Stimulated activated CD4-positive, alpha-beta T cell treated with anti-CD3 and anti-CD28 coated beads, TNF-alpha, amount 100 ng/mL, for 48 hours (primary cell): ENCODE measurements at regions not wholly inside any gene's neighbourhood (a gene's known extent, or its start where the extent isn't known, plus 50 kb on each side); places are given as distances from the start of the nearest gene placed in this dataset.
A peak's percentile ranks its signal among the peaks of the same experiment; 100 is the strongest.
"Not testable (repeated sequence)": the region's sequence is repeated elsewhere in the genome, so short reads cannot be mapped to it uniquely, and the experiment has no call there.

ENCODE experiments used
- DNase-seq, 3 donors: peaks; one replicate each; pipeline ENCODE4 v3.0.0-alpha.2; 2020; ENCODE audit warnings: low read depth in 3 of 3

DNA sequence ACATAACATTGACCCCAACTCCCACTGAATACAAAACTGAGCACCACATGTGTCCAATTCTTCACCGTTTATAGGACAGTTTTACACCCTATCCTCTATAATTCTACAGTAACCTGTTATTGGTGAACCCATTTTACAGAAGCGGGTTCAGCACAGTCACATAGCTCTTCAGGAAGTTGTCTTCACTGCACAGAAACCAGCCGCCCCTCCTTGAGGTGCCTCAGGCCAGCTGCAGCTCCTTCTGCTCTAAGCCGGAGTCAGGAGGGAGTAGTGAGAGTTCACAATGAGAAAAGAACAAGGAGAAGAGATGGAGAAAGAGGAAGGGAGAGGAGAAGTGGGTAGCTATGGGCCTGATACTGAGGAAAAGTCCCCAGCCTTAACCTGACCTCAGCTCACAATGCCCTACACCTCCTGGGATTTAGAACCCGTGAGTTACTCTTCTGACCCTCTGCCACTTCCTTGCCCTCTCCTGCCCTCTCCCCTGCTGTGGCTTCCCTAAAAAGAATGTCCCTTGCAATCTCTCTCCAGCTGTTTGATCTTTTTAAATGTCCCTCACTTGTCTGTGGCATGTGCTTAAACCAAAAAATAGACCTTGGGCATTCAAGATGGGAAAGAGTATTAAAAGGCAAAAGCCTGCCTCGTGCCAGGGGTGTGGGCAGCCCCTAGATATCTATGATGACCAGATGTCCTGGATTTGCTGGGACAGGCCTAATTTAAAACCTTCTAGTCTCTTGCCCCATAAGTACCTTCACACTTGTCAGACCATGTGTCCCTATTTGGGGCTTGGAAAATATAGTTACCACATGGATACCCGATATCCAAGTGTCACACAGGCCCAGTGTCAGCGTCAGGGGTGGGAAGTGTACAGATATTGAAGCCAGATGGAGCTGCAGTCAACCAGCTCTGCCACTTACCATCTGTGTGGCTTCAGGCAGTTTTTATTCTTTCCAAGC, 71.3 kb upstream of the HES1 start:
- no peak for DNase-seq

DNA sequence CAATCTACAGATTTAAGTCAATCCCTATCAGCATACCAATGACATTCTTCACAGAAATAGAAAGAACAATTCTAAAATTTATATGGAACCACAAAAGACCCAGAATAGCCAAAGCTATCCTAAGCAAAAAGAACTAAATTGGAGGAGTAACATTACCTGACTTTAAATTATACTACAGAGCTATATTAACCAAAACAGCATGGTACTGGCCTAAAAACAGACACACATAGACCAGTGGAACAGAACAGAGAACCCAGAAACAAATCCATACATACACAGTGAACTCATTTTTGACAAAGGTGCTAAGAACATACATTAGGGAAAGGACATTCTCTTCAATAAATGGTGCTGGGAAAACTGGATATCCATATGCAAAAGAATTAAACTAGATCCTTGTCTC, 68.6 kb upstream of the HES1 start:
- DNase-seq, result not testable (repeated sequence)

DNA sequence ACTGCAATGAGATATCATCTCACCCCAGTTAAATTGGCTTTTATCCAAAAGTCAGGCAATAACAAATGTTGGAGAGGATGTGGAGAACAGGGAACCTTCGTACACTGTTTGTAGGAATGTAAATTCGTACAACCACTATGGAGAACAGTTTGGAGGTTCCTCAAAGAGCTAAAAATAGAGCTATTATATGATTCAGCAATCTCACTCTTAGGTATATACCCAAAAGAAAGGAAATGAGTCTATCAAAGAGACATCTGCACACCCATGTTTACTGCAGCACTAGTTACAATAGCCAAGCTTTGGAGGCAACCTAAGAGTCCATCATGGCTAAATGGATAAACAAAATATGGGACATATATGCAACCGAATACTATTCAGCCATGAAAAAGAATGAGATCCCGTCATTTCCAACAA, 68.0 kb upstream of the HES1 start:
- DNase-seq, result no peak

DNA sequence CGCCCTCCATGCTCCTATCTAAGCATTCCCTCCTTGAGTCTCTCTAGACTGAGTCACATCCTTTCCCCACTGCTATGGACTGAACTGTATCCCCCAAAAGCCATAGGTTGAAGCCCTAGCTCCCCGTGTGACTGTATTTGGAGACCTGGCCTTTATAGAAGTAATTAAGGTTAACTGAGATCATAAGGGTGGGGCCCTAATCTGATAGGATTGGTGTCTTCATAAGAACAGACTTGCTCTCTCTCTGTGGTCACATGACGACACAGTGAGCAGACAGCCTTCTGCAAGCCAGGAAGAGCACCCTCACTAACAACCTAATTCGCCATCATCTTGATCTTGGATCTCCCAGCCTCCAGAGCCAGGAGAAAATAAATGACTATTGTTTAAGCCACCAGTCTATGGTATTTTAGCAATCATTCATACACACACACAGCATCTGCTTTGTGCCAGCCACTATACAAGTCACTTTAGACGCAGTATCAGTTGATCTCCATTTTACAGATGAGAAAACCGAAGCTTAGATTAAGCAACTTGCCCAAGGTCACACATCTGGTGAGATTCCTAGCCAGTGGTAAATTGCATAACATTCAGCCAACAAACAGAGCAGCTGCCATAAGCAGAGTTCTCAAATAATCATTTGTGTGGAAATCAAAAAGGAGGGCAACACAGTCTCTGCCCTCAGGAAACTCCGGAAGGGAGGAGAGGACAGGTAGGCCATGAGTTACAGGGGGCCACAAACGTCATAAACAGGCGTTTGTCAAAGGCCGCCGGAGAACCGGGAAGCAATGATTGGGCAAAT, 66.3 kb upstream of the HES1 start:
- DNase-seq, result no peak

DNA sequence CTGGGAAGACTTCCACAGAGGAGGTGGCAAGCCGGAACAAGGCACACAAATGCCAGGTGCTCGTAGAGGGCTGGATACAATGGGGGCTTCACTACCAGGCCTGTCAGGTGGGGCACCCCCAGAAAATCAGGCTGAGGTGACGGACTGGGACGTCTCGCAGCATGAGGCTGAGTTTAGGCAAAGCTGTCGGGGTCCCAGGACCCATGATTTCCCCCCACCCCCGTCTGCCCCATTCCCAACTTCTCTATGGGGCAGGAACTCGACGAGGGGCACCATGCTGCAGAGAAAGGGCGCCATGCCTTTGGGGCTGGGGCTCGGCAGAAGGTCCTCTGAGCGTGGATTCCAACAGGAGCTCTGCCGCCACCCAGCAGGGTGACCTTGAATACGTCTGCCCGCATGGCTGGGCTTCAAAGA, 65.7 kb upstream of the HES1 start:
- DNase-seq, result no peak

DNA sequence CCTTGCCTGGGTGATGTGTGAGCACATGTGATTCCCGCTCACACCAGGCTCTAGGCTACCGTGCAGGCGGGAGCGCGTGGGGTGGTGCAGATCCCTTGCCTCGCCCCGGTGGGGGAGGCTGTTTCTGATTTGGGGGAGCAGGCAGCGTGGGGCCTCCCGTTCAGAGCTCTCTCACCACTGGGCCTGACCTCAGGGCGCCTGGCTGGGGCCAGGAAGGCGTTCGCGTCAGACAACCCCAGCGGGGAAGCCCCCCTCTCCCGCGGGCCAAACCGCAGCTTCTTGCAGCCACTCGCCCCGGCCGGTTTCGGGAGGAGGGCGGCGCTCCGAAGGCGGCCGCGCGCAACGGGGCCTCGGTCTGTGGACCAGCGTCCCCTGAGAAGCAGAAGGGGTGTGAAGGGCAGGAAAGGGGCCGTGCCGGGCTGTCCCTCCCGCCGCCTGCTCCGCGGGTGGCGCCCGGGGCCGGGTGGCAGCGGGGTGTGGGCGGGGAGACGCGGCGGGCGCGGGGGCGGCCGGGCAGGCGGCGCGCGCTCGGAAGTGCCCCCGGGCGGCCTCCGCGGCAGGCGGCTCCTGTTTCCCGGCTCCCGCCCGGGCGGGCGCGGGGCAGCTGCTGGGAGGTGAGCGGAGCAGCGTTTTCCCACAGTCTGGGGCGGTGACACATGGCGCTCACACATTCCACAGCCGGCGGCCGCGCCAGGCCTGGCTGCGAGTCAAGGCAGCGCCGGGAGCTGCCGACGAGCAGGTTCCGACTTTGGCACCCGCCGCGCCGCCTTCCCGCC, 65.1 kb upstream of the HES1 start:
- peak; percentile 47 to 58 (median 48) for DNase-seq

DNA sequence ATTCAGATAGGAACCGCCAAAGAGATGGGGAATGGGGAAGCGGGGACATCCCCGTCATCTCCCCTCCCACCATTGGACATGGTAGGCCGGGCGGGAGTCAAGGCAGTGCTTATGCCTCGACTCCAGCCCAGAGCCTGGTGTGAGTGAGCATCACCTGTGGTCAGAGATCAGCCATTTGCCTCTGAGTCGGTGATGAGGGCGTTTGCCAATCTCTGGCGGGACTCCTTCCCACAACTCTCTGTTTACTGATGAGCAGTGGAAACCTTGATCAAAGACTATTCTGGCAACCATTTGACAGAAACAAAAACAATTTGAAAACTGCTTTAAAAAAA, 63.9 kb upstream of the HES1 start:
- DNase-seq, result no peak

DNA sequence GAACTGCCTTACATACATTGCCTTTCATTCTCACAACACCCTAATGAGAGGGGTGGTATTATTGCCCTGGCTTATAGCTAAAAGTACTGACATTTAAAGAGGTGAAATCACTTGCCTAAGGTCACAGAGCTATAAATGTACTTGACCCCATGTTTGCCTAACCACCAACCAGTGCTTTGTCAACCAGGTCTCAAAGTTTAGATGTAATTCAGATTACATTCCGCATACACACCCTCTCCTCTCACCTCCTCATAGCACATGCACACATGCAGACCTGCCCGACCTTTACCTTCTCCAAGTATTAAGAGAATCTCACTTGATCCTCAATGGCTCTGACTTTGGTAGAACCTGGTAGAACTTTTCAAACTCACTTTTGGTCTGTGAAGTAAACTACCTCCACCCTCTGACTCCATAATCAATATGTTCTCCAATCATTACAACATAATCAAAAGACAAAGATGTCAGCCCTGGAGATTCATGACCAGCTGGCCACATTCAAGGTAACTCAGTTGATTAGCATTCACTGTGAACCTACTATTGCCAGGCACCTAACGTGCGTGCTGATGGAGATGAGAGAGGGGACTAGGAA, 63.2 kb upstream of the HES1 start:
- DNase-seq, result no peak

DNA sequence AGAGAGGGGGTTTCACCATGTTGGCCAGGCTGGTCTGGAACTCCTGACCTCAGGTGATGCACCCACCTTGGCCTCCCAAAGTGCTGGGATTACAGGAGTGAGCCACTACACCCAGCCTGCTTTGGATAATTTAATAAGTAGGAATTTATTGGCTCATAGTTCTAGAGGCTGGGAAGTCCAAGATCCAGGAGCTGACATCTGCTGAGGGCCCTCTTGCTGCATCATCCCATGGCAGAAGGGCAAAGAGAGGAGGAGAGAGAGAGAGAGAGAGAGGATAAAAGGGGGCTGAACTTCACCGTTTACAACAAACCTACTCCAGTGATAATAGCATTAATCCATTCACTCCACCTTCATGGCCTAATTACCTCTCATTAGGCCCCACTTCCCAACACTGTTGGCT, 62.0 kb upstream of the HES1 start:
- DNase-seq, result no peak

DNA sequence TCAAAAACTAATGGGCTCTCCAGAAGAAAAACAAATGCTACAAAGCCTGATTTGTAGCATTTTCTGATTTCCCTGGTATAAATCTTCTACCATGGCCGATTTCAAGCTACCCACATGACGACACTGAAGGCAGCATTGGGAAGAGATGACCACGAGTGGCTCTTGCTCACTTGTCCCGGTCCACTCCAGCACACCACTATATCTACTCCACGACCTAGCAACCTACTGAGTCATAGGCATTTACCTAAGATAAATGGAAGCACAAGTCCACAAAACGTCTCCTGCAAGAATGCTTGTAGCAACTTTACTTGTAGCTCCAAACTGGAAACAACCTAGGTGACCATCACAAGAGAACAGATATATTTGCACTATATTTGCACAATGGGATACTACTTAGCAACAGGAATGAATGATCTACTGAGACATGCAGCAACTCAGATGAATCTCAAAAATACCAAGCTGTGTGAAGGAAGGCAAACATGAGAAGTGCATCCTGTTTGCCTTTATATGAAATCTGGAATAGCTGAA, 60.8 kb upstream of the HES1 start:
- no peak for DNase-seq

DNA sequence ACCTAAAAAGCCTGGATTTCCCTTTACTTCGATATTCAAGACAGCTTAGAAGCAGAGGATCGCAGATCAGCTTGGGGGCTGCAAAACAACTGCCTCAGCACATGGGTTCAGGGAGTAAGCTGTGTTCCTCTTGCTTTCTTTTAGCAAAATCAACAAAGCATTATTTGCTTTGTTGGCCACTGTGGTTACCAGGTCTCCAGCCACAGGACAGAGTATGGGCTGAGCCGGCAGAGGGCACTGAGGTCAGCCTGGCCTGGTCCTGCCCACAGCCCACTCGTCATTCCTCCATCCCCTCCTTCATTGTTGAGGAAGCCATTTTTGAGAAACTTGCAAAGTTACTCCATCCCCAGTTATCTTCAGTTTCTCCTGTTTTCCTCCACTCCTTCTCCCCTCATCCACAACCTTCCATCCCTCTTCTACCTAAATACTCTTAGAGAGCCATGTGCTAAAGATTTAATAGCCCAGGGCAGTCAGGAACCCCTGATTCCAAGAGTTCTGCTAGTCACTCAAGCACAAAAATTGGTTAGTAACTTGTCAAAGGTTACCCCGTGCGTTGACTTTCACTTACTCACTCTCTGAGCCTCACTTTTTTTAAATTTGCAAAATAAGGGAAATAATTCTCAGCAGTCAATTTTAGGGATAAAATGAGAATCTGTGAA, 60.0 kb upstream of the HES1 start:
- DNase-seq, result no peak

DNA sequence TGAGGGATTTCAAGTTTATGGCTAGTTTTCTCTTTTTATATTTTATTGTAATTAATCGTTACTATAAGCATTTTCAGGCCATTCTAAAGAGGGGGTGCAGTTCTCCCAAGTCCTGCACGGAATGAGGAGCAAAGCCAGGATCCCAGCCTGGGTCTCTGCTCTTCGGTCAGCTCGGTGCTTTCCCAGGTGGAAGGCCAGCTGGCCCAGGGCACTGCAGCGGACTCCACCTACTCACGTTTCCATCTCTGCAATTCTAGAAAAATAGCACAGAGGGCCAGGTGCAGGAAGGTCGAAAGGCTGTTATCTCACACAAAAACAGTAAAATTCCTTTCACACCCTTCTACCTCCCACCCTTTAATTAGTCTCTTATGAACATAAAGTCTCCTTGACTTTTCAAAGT, 59.5 kb upstream of the HES1 start:
- no peak for DNase-seq

DNA sequence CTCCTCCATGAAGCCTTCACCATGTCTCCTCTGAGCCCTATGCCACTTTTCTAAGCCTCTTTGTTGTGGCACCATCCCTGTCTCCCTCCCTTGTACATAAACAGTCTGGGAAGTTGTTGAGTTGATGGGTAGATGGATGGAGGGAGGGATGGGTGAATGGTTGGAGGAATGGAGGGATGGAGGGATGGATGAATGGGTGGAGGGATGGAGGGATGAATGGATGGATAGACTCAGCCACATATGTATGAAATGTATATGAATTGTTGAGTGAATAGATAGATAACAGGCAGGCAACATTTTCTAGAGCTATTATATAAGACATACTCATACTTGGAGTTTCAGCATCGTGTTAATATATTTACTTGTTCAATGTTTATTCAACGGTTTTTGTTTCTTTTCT, 58.3 kb upstream of the HES1 start:
- DNase-seq, result no peak

DNA sequence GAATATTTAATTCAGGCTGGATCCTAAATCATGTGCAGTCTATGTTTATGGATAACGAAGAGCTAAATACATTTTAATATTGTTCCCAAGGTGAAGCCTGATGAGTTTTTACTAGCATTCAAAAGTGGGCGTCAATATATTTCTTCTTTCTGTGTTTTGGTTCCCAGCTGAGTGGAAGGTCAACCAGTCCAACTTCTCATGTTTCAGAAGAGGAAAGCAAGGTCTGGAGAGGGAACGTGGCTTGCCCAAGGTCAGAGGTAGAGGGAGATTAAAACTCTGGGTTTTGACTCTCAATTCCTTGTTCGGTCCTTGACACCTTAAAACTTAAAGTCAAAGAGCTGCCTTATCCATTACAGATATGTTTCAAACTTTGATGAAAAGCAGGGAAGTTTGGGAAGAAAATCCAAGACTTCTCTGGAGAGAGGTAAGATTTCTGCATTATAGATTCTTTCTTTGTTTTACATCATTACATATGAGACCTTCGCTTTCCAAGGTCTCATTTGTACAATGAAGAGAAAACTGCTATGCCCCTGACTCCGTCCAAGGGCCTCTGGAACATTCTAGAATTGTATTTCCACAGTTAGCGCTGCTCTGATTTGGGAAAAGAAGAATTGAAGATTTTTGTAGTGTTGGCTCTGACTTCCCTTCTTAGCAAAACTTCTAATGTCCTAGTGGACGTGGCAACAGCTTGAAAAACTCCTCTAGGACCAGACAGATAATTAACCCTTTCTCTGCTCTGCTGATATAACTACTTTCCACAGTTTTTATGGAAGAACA, 57.7 kb upstream of the HES1 start:
- DNase-seq, result no peak

DNA sequence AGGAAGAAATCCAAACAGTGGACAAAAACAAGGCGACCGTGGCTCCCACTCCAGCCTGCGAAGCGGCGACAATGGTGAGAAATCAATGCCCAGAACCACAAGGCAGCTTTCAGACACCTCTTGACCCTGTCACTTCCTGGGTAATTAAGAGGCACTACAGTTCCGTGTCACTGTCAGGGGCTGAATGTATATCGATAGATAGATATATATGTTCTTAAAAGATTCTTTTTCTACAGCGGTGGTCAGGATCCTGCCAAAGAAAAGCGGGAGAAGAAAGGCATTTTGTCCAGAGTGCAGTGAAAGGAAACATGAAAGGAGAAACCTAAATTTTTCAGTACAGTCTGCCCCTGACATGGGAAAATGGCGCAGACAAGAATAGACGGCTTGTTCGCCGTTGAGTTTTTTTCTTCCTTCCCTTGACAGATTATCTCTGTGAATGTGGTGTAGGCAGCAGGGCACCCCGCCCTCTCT, 56.2 kb upstream of the HES1 start:
- DNase-seq, result no peak

DNA sequence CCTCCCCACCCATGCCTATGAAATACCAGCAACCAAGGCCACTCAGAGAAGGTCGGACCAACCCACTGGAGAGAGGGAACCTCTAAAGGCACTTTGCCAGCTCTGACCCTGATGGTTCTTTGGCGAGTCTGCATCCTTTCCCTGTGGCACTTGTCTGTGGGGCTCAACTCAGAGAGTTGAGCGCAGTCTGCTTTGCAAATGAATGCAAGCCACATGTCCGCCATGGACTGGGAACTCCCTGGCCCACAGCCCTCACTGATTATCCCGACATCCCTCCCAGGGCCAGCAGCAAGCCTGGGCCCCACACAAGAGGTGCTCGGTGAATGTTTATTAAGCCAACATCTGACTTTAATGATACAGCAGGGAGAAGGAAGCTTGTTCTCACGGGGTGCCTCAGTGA, 55.5 kb upstream of the HES1 start:
- DNase-seq, result no peak

DNA sequence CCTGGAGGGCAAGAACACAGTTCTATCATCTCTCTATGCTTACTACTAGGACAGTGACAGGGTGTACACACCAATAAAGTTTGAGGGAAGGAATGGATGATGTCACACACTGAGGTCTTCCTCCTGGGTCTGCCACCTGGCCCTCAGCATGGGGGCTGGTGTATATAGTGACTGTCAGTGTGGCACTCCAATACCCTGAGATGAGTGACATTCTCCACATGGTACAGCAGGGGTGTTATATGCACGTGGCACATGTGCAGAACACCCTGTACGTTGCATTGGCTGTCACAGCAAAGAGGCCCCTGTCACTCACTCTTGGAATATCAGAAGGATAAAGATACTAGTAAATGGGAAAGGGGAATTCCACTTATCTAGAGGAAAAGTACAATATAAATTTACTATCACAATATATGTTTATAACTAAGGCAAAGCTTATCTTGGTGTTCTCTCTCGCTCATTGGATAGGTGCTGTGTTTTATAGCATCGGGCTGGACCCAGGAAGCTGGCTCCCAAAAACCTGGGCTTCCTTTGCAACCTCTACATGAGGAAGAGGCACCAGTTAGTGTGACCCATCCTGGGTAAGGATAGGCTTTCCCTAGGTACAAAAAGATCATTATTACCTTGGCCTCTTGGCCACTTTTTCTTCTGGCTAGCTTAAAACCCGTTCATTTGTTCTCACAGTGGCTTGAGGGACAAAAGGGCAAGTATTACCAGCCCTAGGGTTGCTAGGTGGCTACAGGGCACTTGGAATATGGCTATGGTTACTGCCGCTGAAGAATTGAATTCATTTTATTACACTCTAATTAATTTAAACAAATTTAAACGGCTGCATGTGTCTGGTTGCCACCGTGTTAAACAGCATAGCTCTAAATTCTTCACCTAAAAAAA, 54.8 kb upstream of the HES1 start:
- no peak for DNase-seq

DNA sequence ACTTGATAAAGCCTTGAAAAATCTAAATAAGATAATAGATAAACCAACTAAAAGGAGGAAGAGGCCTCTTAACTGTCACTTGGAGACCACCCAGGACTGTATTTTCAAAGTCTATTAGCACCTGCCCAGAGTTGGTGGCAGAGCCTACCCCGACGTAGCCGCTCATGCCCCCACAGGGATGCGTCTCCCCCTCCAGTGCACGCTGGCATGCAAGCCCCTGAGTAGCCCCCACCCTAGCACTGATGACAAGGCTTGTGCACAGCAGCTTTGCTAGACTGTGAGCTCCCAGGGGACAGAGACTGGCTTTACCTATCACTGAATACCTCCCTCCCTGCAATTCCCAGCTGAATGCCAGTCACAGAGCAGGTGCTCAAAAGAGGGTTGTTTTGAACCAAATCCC, 54.1 kb upstream of the HES1 start:
- DNase-seq, result no peak
